Trophoblast cell (in vitro differentiated cells and primary cell): ENCODE measurements at regions not wholly inside any gene's neighbourhood (a gene's known extent, or its start where the extent isn't known, plus 50 kb on each side); places are given as distances from the start of the nearest gene placed in this dataset.

ENCODE experiments used
- DNase-seq, 2 donors: peaks; one replicate each; pipeline ENCODE4 v3.0.0-alpha.2; 2016
- H2AFZ ChIP-seq: 2 replicates; pipeline ENCODE4 v1.6.1; 2013; ENCODE audit warnings: low read length, moderate library complexity, mild to moderate bottlenecking; ENCODE audit not compliant: insufficient read depth, poor library complexity
- H2AK5ac ChIP-seq: 2 replicates; pipeline ENCODE4 v1.6.1; 2013; ENCODE audit warnings: mild to moderate bottlenecking, low read length
- H2BK120ac ChIP-seq: 2 replicates; pipeline ENCODE4 v1.6.1; 2013; ENCODE audit warnings: low read length, mild to moderate bottlenecking, moderate library complexity; ENCODE audit not compliant: insufficient read depth, poor library complexity
- H2BK12ac ChIP-seq: 2 replicates; pipeline ENCODE4 v1.6.1; 2013; ENCODE audit warnings: mild to moderate bottlenecking, low read length, moderate library complexity
- H2BK5ac ChIP-seq: 2 replicates; pipeline ENCODE4 v1.6.1; 2013; ENCODE audit warnings: low read length, low read depth, moderate library complexity, mild to moderate bottlenecking; ENCODE audit not compliant: poor library complexity
- H3K14ac ChIP-seq: 2 replicates; pipeline ENCODE4 v1.6.1; 2013; ENCODE audit warnings: mild to moderate bottlenecking, low read length
- H3K18ac ChIP-seq: 2 replicates; pipeline ENCODE4 v1.6.1; 2013; ENCODE audit warnings: mild to moderate bottlenecking, low read length
- H3K23ac ChIP-seq: 2 replicates; pipeline ENCODE4 v1.6.1; 2013; ENCODE audit warnings: low read length
- H3K27ac ChIP-seq: 2 replicates; pipeline ENCODE4 v1.5.1; 2013; ENCODE audit warnings: low read depth, mild to moderate bottlenecking, inconsistent platforms, low read length, moderate library complexity
- H3K27me3 ChIP-seq: 2 replicates; pipeline ENCODE4 v1.6.1; 2013; ENCODE audit warnings: inconsistent platforms, mild to moderate bottlenecking, low read length, moderate library complexity; ENCODE audit not compliant: insufficient read depth
- H3K36me3 ChIP-seq, 2 experiments: 1 replicate in 1 of 2; 2 replicates in 1 of 2; pipeline ENCODE4 v1.6.1; 2013; ENCODE audit warnings: low read length in 2 of 2, mild to moderate bottlenecking in 2 of 2, moderate library complexity in 1 of 2; ENCODE audit not compliant: insufficient read depth in 2 of 2, control insufficient read depth in 1 of 2
- H3K4ac ChIP-seq: 2 replicates; pipeline ENCODE4 v1.6.1; 2013; ENCODE audit warnings: low read depth, mild to moderate bottlenecking, low read length, moderate library complexity
- H3K4me1 ChIP-seq, 2 experiments: 1 replicate in 1 of 2; 2 replicates in 1 of 2; pipeline ENCODE4 v1.6.1; 2013; ENCODE audit warnings: low read length in 2 of 2, mild to moderate bottlenecking in 2 of 2, moderate library complexity in 1 of 2; ENCODE audit not compliant: insufficient read depth in 2 of 2, control insufficient read depth in 1 of 2
- H3K4me2 ChIP-seq: 2 replicates; pipeline ENCODE4 v1.6.1; 2013; ENCODE audit warnings: inconsistent platforms, mild to moderate bottlenecking, low read length, moderate library complexity
- H3K4me3 ChIP-seq: 2 replicates; pipeline ENCODE4 v1.5.1; 2013; ENCODE audit warnings: mild to moderate bottlenecking, low read depth, low read length, inconsistent platforms
- H3K79me1 ChIP-seq: one replicate; pipeline ENCODE4 v1.6.1; 2013; ENCODE audit warnings: low read length
- H3K79me2 ChIP-seq: 2 replicates; pipeline ENCODE4 v1.6.1; 2013; ENCODE audit warnings: low read length, mild to moderate bottlenecking; ENCODE audit not compliant: control insufficient read depth, insufficient read depth, poor library complexity
- H3K9ac ChIP-seq: 2 replicates; pipeline ENCODE4 v1.6.1; 2013; ENCODE audit warnings: mild to moderate bottlenecking, low read length
- H3K9me3 ChIP-seq: 2 replicates; pipeline ENCODE4 v1.6.1; 2013; ENCODE audit warnings: low read depth, mild to moderate bottlenecking, control low read depth, inconsistent platforms, low read length; ENCODE audit not compliant: insufficient read depth
- H4K12ac ChIP-seq: 2 replicates; pipeline ENCODE4 v1.6.1; 2013; ENCODE audit warnings: low read depth, mild to moderate bottlenecking, low read length, moderate library complexity
- H4K8ac ChIP-seq: 2 replicates; pipeline ENCODE4 v1.6.1; 2013; ENCODE audit warnings: low read depth, mild to moderate bottlenecking, low read length, moderate library complexity
- H4K91ac ChIP-seq: one replicate; pipeline ENCODE4 v1.6.1; 2013; ENCODE audit warnings: low read depth, mild to moderate bottlenecking, low read length, moderate library complexity
- WGBS: extraction: QIAGEN DNeasy Blood & Tissue Kit; methylation state at CpG from one replicate; pipeline ENCODE4 v1.1.7; 2013; ENCODE audit warnings: missing lambda C conversion rate; ENCODE audit not compliant: insufficient read length, insufficient coverage; ENCODE audit errors: extremely low coverage; 5-methylcytosine and 5-hydroxymethylcytosine counted together

DNA sequence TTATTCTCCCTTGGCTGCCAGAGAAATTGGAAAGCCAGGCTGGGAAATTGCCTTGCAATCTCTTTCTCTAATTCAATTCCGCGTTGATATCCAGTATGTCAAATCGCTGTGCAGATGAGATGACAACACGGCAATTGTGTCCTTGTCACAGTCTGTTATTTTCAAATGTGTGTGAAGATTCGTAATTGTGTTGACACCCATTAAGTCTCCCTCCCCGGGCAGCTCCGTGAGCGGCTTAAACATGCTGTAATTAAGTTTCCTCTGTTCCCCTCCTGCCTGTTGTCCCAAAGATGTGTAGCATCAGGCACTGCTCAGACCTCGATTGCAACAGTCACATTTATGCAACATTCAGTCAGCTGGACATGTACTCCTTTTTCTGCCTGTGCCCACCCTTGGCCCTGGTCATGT is 209.5 kb downstream of the LPIN1 start:
- Histone ChIP-seq H3K18ac (no peak overlapping the region), H3K4me3 (no peak overlapping the region), H3K23ac (no peak overlapping the region), H3K36me3 (no peaks in the 10 kb centered on the region), H4K8ac (no peak overlapping the region), H4K91ac (no peak overlapping the region), H3K4me1 (no peaks in the 10 kb centered on the region), H3K9ac (no peak overlapping the region), H3K9me3 (no peaks in the 10 kb centered on the region), H3K4me2 (no peak overlapping the region), H2BK12ac (no peak overlapping the region), H3K27me3 (no peaks in the 10 kb centered on the region), H3K14ac (no peak overlapping the region), H2BK120ac (no peak overlapping the region), H4K12ac (no peak overlapping the region), H2AFZ (no peak overlapping the region), H3K79me1 (no peaks in the 10 kb centered on the region), H3K4ac (no peak overlapping the region), H3K79me2 (no peaks in the 10 kb centered on the region), H2AK5ac (no peak overlapping the region), H3K27ac (no peak overlapping the region), H2BK5ac (no peak overlapping the region)
- whole genome bisulfite sequencing, result no CpG with 5 or more reads among the region's 9 CpGs
- DNase-seq, result no peak

DNA sequence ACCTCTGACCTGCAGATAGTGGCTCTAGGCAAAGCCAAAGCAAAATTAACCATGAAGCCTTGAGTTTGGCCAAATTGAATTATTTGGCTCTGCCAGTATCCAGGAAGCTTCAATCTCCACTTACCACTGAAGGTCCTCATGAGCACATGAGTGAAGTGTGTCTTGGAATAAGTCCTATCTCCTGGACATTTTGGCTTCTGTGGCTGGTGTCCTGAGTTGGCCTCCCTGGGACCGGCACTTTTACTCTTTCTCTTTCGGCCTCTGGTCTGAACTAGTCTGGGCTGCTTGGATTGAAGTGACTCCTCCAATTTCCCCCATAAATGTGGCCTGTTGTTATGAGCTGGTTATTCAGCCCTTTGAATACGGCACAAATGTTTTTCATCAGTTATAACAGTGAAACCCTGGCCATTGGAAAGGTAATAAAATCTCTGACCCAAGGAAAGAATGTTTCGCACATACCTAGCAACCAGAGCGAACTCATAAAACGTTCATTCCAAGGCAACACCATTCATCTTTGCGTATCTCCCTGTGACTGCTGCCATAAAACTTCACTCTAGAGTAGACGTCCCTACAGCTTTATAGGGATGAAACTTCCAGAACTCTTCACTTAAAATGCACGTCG is 216.4 kb downstream of the LPIN1 start:
- Histone ChIP-seq H3K79me1 (no peaks in the 10 kb centered on the region), H3K36me3 (no peaks in the 10 kb centered on the region), H3K27ac (no peak overlapping the region), H3K4me3 (no peak overlapping the region), H2AK5ac (no peak overlapping the region), H2BK120ac (no peak overlapping the region), H3K18ac (no peak overlapping the region), H3K14ac (no peak overlapping the region), H3K4me1 (no peaks in the 10 kb centered on the region), H4K12ac (no peak overlapping the region), H3K4me2 (no peak overlapping the region), H4K91ac (no peak overlapping the region), H3K79me2 (no peaks in the 10 kb centered on the region), H2BK5ac (no peak overlapping the region), H3K23ac (no peak overlapping the region), H2AFZ (no peak overlapping the region), H3K9me3 (no peaks in the 10 kb centered on the region), H2BK12ac (no peak overlapping the region), H3K27me3 (no peaks in the 10 kb centered on the region), H3K9ac (no peak overlapping the region), H4K8ac (no peak overlapping the region), H3K4ac (no peak overlapping the region)
- DNase-seq, result no peak
- no CpG with 5 or more reads among the region's 10 CpGs for WGBS

DNA sequence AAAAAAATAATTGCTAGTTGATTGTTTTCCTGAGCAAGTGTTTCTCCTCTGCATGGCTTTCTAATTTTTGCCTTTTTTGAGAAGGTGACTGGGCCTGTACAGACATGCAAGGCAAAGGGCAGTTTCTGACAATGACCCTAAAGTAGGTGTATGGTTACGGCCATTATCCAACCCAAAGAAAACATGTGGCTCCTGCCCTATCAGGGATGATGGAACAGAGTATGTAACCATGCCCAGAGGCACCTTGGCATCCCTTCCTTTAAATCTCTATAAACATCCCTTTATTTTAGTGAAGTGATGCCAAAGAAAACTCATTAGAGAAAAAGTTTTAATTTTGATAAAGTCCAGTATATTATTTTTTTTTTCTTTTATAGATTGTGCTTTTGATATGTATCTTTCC is 217.5 kb downstream of the LPIN1 start:
- Histone ChIP-seq H3K23ac (no peak overlapping the region), H4K8ac (no peak overlapping the region), H4K12ac (no peak overlapping the region), H2AFZ (no peak overlapping the region), H2BK5ac (no peak overlapping the region), H3K4me1 (no peaks in the 10 kb centered on the region), H3K4ac (no peak overlapping the region), H3K9ac (no peak overlapping the region), H3K27me3 (no peaks in the 10 kb centered on the region), H3K36me3 (no peaks in the 10 kb centered on the region), H4K91ac (no peak overlapping the region), H2BK12ac (no peak overlapping the region), H3K4me3 (no peak overlapping the region), H3K27ac (no peak overlapping the region), H3K79me1 (no peaks in the 10 kb centered on the region), H3K9me3 (no peaks in the 10 kb centered on the region), H2AK5ac (no peak overlapping the region), H3K4me2 (no peak overlapping the region), H3K14ac (no peak overlapping the region), H2BK120ac (no peak overlapping the region), H3K79me2 (no peaks in the 10 kb centered on the region), H3K18ac (no peak overlapping the region)
- WGBS, result no CpG with 5 or more reads among the region's 1 CpG
- no peak for DNase-seq

DNA sequence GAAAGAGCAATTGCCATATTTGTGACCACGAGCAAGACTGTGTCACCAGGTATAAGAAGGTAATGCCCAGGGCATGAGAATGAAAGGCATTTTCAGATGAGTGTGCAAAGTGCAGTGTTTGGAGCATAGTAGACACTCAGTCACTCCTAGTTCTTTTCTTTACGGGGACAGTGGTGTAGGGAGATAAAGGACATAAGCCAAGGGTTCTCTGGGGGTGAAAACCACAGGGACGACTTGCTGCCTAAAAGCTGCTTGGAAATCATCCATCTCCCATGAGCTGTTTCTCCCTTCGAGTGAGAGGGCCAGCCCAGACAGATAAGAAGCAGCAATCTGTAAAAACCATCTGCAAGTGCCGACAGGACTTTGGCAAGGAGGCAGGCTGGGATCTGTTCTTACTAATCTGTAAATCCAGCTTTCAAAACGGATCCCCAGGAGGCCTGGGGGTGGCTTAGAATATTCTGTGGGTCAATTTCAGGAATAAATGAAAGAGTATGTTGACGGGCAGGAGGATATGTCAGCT is 221.6 kb downstream of the LPIN1 start:
- Histone ChIP-seq H2BK12ac (no peak overlapping the region), H2BK120ac (no peak overlapping the region), H3K4me1 (no peaks in the 10 kb centered on the region), H3K27ac (no peak overlapping the region), H2AK5ac (no peak overlapping the region), H4K91ac (no peak overlapping the region), H3K14ac (no peak overlapping the region), H3K9ac (no peak overlapping the region), H3K4me3 (no peak overlapping the region), H3K4me2 (no peak overlapping the region), H3K36me3 (no peaks in the 10 kb centered on the region), H3K4ac (no peak overlapping the region), H2AFZ (no peak overlapping the region), H2BK5ac (no peak overlapping the region), H3K18ac (no peak overlapping the region), H3K27me3 (no peaks in the 10 kb centered on the region), H3K23ac (no peak overlapping the region), H3K79me1 (no peaks in the 10 kb centered on the region), H4K12ac (no peak overlapping the region), H3K9me3 (no peaks in the 10 kb centered on the region), H3K79me2 (no peaks in the 10 kb centered on the region), H4K8ac (no peak overlapping the region)
- no CpG with 5 or more reads among the region's 7 CpGs for WGBS
- no peak for DNase-seq
